H1 (cell line): ENCODE measurements at regions not wholly inside any gene's neighbourhood (a gene's known extent, or its start where the extent isn't known, plus 50 kb on each side); places are given as distances from the start of the nearest gene placed in this dataset.

ENCODE experiments used
- CTCF ChIA-PET: fragments of 300-600 bp; sonication (Branson Sonifier 250); formaldehyde crosslinking; loops from one replicate; lab custom pipeline; 2021; ENCODE audit not compliant: partially characterized antibody; lab: Charles Lee
- POLR2A ChIA-PET: fragments of 300-600 bp; sonication (Branson Sonifier 250); formaldehyde crosslinking; loops from one replicate; lab custom pipeline; 2021; ENCODE audit warnings: inconsistent platforms; ENCODE audit not compliant: partially characterized antibody; lab: Charles Lee
- DNase-seq, 2 experiments: peaks; one replicate each; pipeline versions ENCODE4 v3.0.0 to v3.0.0-alpha.2; 2010 to 2022; ENCODE audit warnings: low spot score in 2 of 2, low read depth in 1 of 2, mixed read lengths in 1 of 2
- FAIRE-seq: peaks from 2 replicates; lab custom pipeline; 2011; peaks lifted over from hg19 to GRCh38; lab: Jason Lieb, UNC
- H2AFZ ChIP-seq: 2 replicates; pipeline ENCODE4 v1.8.1; 2012; ENCODE audit warnings: low read length, inconsistent platforms
- H2AK5ac ChIP-seq: 2 replicates; pipeline ENCODE4 v1.6.1; 2013; ENCODE audit warnings: low read depth, low read length
- H2BK120ac ChIP-seq: replicated peaks from 2 replicates; pipeline ENCODE3; 2013; ENCODE audit warnings: low read depth, low read length, inconsistent platforms
- H2BK12ac ChIP-seq: 2 replicates; pipeline ENCODE4 v1.6.1; 2013; ENCODE audit warnings: low read depth, low read length
- H2BK15ac ChIP-seq: 2 replicates; pipeline ENCODE4 v1.6.1; 2013; ENCODE audit warnings: low read length
- H2BK20ac ChIP-seq: 2 replicates; pipeline ENCODE4 v1.6.1; 2013; ENCODE audit warnings: low read length
- H2BK5ac ChIP-seq: 2 replicates; pipeline ENCODE4 v1.6.1; 2013; ENCODE audit warnings: low read depth, low read length
- H3K14ac ChIP-seq: 2 replicates; pipeline ENCODE4 v1.6.1; 2013; ENCODE audit warnings: inconsistent platforms; ENCODE audit not compliant: insufficient read length
- H3K18ac ChIP-seq: 2 replicates; pipeline ENCODE4 v1.6.1; 2013; ENCODE audit warnings: low read length; ENCODE audit errors: extremely low read depth
- H3K23ac ChIP-seq: 2 replicates; pipeline ENCODE4 v1.6.1; 2013; ENCODE audit warnings: inconsistent platforms; ENCODE audit not compliant: insufficient read length
- H3K23me2 ChIP-seq: 2 replicates; pipeline ENCODE4 v1.6.1; 2013; ENCODE audit warnings: low read depth, low read length
- H3K27ac ChIP-seq: 2 replicates; pipeline ENCODE4 v1.6.1; 2011; ENCODE audit warnings: low read depth, low read length, inconsistent platforms
- H3K27me3 ChIP-seq, 4 experiments: replicated peaks in 1 of 4; 1 replicate in 1 of 4; 2 replicates in 3 of 4; pipeline versions ENCODE4 v1.6.1 to v1.8.1; 2011 to 2013; ENCODE audit warnings: low read length in 3 of 4, mild to moderate bottlenecking in 3 of 4, inconsistent platforms in 2 of 4, mixed read lengths in 2 of 4, moderate library complexity in 1 of 4; ENCODE audit not compliant: control insufficient read depth in 3 of 4, insufficient read depth in 3 of 4; ENCODE audit errors: extremely low read depth in 1 of 4
- H3K36me3 ChIP-seq, 4 experiments: 2 replicates each; pipeline versions ENCODE4 v1.6.1 to v1.8.1; 2011 to 2013; ENCODE audit warnings: mild to moderate bottlenecking in 4 of 4, low read length in 3 of 4, moderate library complexity in 2 of 4, control low read depth in 1 of 4, inconsistent platforms in 1 of 4; ENCODE audit not compliant: insufficient read depth in 4 of 4, control insufficient read depth in 2 of 4
- H3K4ac ChIP-seq: replicated peaks from 2 replicates; pipeline ENCODE3; 2013; ENCODE audit warnings: low read length, low read depth, mixed read lengths, inconsistent platforms; ENCODE audit not compliant: insufficient read length
- H3K4me1 ChIP-seq, 4 experiments: replicated peaks in 1 of 4; 1 replicate in 1 of 4; 2 replicates in 3 of 4; pipeline versions ENCODE4 v1.6.1 to v1.8.1; 2011 to 2013; ENCODE audit warnings: low read length in 3 of 4, inconsistent platforms in 2 of 4, mixed read lengths in 1 of 4; ENCODE audit not compliant: insufficient read depth in 4 of 4, control insufficient read depth in 3 of 4
- H3K4me2 ChIP-seq, 2 experiments: 2 replicates each; pipeline versions ENCODE4 v1.6.1 to v1.8.1; 2011 to 2013; ENCODE audit warnings: low read depth in 2 of 2, low read length in 2 of 2, control low read depth in 1 of 2, inconsistent platforms in 1 of 2, mild to moderate bottlenecking in 1 of 2; ENCODE audit not compliant: insufficient read depth in 1 of 2
- H3K4me3 ChIP-seq, 4 experiments: fragments of 200-600, 300-600 bp in 1 of 4; sonication (generic), shearing (Covaris generic), sonication (Bioruptor Twin) in 1 of 4; 2 replicates each; pipeline versions ENCODE4 v1.5.1 to v1.8.1; 2011 to 2016; ENCODE audit warnings: low read length in 4 of 4, low read depth in 3 of 4, control low read depth in 2 of 4, inconsistent platforms in 2 of 4, mild to moderate bottlenecking in 2 of 4, mixed read lengths in 1 of 4, moderate library complexity in 1 of 4; ENCODE audit not compliant: insufficient read depth in 2 of 4; ENCODE audit errors: extremely low read depth in 1 of 4
- H3K56ac ChIP-seq: replicated peaks from 2 replicates; pipeline ENCODE3; 2013; ENCODE audit warnings: low read depth, mild to moderate bottlenecking, mixed read lengths, low read length, inconsistent platforms; ENCODE audit not compliant: insufficient read length
- H3K79me1 ChIP-seq: 2 replicates; pipeline ENCODE4 v1.6.1; 2013; ENCODE audit warnings: low read depth, low read length, control low read depth
- H3K79me2 ChIP-seq, 2 experiments: 2 replicates each; pipeline versions ENCODE4 v1.6.1 to v1.8.1; 2012 to 2013; ENCODE audit warnings: low read length in 2 of 2, mild to moderate bottlenecking in 2 of 2, inconsistent platforms in 1 of 2; ENCODE audit not compliant: insufficient read depth in 2 of 2, control insufficient read depth in 1 of 2
- H3K9ac ChIP-seq, 4 experiments: replicated peaks in 1 of 4; 1 replicate in 1 of 4; 2 replicates in 3 of 4; pipeline versions ENCODE4 v1.6.1 to v1.8.1; 2011 to 2013; ENCODE audit warnings: low read depth in 3 of 4, low read length in 3 of 4, control low read depth in 2 of 4, mild to moderate bottlenecking in 2 of 4, moderate library complexity in 2 of 4, inconsistent platforms in 1 of 4; ENCODE audit errors: extremely low read depth in 1 of 4
- H3K9me3 ChIP-seq, 2 experiments: 2 replicates each; pipeline versions ENCODE4 v1.6.1 to v1.8.1; 2012 to 2013; ENCODE audit warnings: mild to moderate bottlenecking in 2 of 2, moderate library complexity in 2 of 2, control low read depth in 1 of 2, inconsistent platforms in 1 of 2, low read depth in 1 of 2, low read length in 1 of 2, mixed read lengths in 1 of 2; ENCODE audit not compliant: insufficient read depth in 2 of 2
- H4K20me1 ChIP-seq, 2 experiments: replicated peaks in 1 of 2; 2 replicates each; pipeline versions ENCODE3 to v1.8.1; 2011 to 2013; ENCODE audit warnings: inconsistent platforms in 2 of 2, low read length in 2 of 2, mild to moderate bottlenecking in 1 of 2; ENCODE audit not compliant: insufficient read depth in 2 of 2, control insufficient read depth in 1 of 2
- H4K5ac ChIP-seq: 2 replicates; pipeline ENCODE4 v1.6.1; 2013; ENCODE audit warnings: low read length, low read depth, mixed read lengths, inconsistent platforms; ENCODE audit not compliant: insufficient read length
- H4K8ac ChIP-seq: 2 replicates; pipeline ENCODE4 v1.8.0; 2013; ENCODE audit warnings: mild to moderate bottlenecking, moderate library complexity, low read length, inconsistent platforms; ENCODE audit not compliant: insufficient read depth; ENCODE audit errors: extremely low read depth
- H4K91ac ChIP-seq: replicated peaks from 2 replicates; pipeline ENCODE3; 2013; ENCODE audit warnings: low read length, mixed read lengths, inconsistent platforms; ENCODE audit not compliant: insufficient read length
- BCL11A ChIP-seq, 2 experiments: IDR thresholded peaks; one replicate each; pipeline ENCODE4 v1.6.1; 2011; ENCODE audit warnings: low read depth in 2 of 2, low read length in 2 of 2, mild to moderate bottlenecking in 2 of 2
- CEBPB ChIP-seq: IDR thresholded peaks from 2 replicates; pipeline ENCODE4 v1.6.1; 2012; ENCODE audit warnings: low read depth, low read length
- GTF2F1 ChIP-seq: IDR thresholded peaks from 2 replicates; pipeline ENCODE4 v1.6.1; 2012; ENCODE audit warnings: low read depth, low read length, improper control_type of control experiment, borderline replicate concordance
- HDAC2 ChIP-seq, 2 experiments: fragments of 300-600 bp in 1 of 2; sonication (generic) in 1 of 2; IDR thresholded peaks; 2 replicates each; pipeline ENCODE4 v1.6.1; 2011 to 2012; ENCODE audit warnings: low read depth in 2 of 2, low read length in 2 of 2, mild to moderate bottlenecking in 2 of 2, moderate library complexity in 2 of 2, borderline replicate concordance in 1 of 2, inconsistent platforms in 1 of 2
- PHF8 ChIP-seq: fragments of 200-600 bp; sonication (generic); conservative IDR thresholded peaks from 2 replicates; pipeline ENCODE4 v1.7.1; 2012; ENCODE audit warnings: low read depth, mild to moderate bottlenecking, inconsistent platforms, low read length, moderate library complexity
- POLR2AphosphoS5 ChIP-seq: IDR thresholded peaks from 2 replicates; pipeline ENCODE4 v1.6.1; 2011; ENCODE audit warnings: low read depth, low read length
- RBBP5 ChIP-seq: IDR thresholded peaks from 2 replicates; pipeline ENCODE4 v1.7.1; 2012; ENCODE audit warnings: low read depth, mild to moderate bottlenecking, inconsistent platforms, low read length, moderate library complexity, borderline replicate concordance
- RNF2 ChIP-seq: fragments of 200-900, 300-1000 bp; sonication (generic); IDR thresholded peaks from 2 replicates; pipeline ENCODE4 v1.7.1; 2016; ENCODE audit warnings: borderline replicate concordance, low read depth, mild to moderate bottlenecking, antibody characterized with exemption, low read length; ENCODE audit not compliant: poor library complexity, severe bottlenecking; ENCODE audit errors: missing control alignments
- SP1 ChIP-seq: IDR thresholded peaks from 2 replicates; pipeline ENCODE4 v1.6.1; 2011; ENCODE audit warnings: low read depth, low read length
- SP4 ChIP-seq: IDR thresholded peaks from 2 replicates; pipeline ENCODE4 v1.6.1; 2012; ENCODE audit warnings: low read length, inconsistent platforms
- SRF ChIP-seq: IDR thresholded peaks from 2 replicates; pipeline ENCODE4 v1.6.1; 2011; ENCODE audit warnings: mild to moderate bottlenecking, low read depth, low read length, moderate library complexity
- TAF1 ChIP-seq: IDR thresholded peaks from 2 replicates; pipeline ENCODE4 v1.6.1; 2011; ENCODE audit warnings: mild to moderate bottlenecking, low read depth, low read length
- TAF7 ChIP-seq: optimal IDR thresholded peaks from 2 replicates; pipeline ENCODE3; 2011; ENCODE audit warnings: low read depth, mild to moderate bottlenecking, inconsistent platforms, low read length, moderate library complexity, borderline replicate concordance
- TBP ChIP-seq: IDR thresholded peaks from 2 replicates; pipeline ENCODE4 v1.6.1; 2011; ENCODE audit warnings: low read depth, low read length, improper control_type of control experiment
- TCF12 ChIP-seq: IDR thresholded peaks from 2 replicates; pipeline ENCODE4 v1.6.1; 2011; ENCODE audit warnings: low read depth, mild to moderate bottlenecking, low read length
- TEAD4 ChIP-seq: IDR thresholded peaks from 2 replicates; pipeline ENCODE4 v1.6.1; 2012; ENCODE audit warnings: low read depth, low read length, inconsistent platforms, mixed read lengths
- WGBS, 2 experiments: shearing (Covaris generic) in 1 of 2; methylation state at CpG; one replicate each; pipeline versions ENCODE4 v1.1.6 to v1.1.7; 2013 to 2015; ENCODE audit warnings: low lambda C conversion rate in 2 of 2, mixed read lengths in 2 of 2, inconsistent platforms in 1 of 2, low coverage in 1 of 2, missing lambda C conversion rate in 1 of 2; ENCODE audit not compliant: insufficient replicate concordance in 2 of 2, insufficient coverage in 1 of 2, insufficient read length in 1 of 2; ENCODE audit errors: extremely low coverage in 1 of 2, missing lambda C conversion rate in 1 of 2; 5-methylcytosine and 5-hydroxymethylcytosine counted together

- ChIA-PET CTCF (no interaction called here), POLR2A (no interaction called here)
- H3K4me1 ChIP-seq = no peaks in the 10 kb centered on the region
- TF ChIP-seq TBP (no peak), TAF7 (no peak), POLR2AphosphoS5 (no peak), TCF12 (no peak), BCL11A (IDR thresholded peaks at IDR 0.05; ENCODE audit: low read depth in 2 of 2, low read length in 2 of 2) (no peak), SRF (no peak), RNF2 (no peak), GTF2F1 (no peak), RBBP5 (no peak), PHF8 (no peak), TAF1 (no peak), CEBPB (no peak), SP1 (no peak), TEAD4 (no peak), HDAC2 (IDR thresholded peaks at IDR 0.05; ENCODE audit: borderline replicate concordance in 1 of 2, low read depth in 2 of 2, low read length in 2 of 2) (no peak), SP4 (no peak)
These were observed 195.1 kb upstream of the NR5A2 start for GRCh38 chr1:199832451-199832850.

More at GRCh38 chr1:199832451-199832850, 195.1 kb upstream of the NR5A2 start:
- Histone ChIP-seq H2BK120ac (no peak overlapping the region), H3K79me2 (no peaks in the 10 kb centered on the region), H3K9me3 (no peaks in the 10 kb centered on the region), H3K18ac (no peak overlapping the region), H3K4me2 (no peak overlapping the region), H3K23me2 (no peaks in the 10 kb centered on the region), H3K23ac (no peak overlapping the region), H2AFZ (no peak overlapping the region), H2AK5ac (no peak overlapping the region), H3K4me3 (no peak overlapping the region), H3K79me1 (no peaks in the 10 kb centered on the region), H2BK20ac (no peak overlapping the region), H3K9ac (no peak overlapping the region), H2BK12ac (no peak overlapping the region), H3K27me3 (no peaks in the 10 kb centered on the region), H4K91ac (no peak overlapping the region), H4K20me1 (no peaks in the 10 kb centered on the region), H3K56ac (no peak overlapping the region), H2BK5ac (no peak overlapping the region), H3K14ac (no peak overlapping the region), H4K8ac (no peak overlapping the region), H2BK15ac (no peak overlapping the region), H3K36me3 (no peaks in the 10 kb centered on the region), H3K4ac (no peak overlapping the region), H3K27ac (no peak overlapping the region), H4K5ac (no peak overlapping the region)
- WGBS, 2 experiments = 83% methylated on average over 2 of the region's 2 CpGs; no CpG with 5 or more reads in 1 of the 2 experiments
- no peak for FAIRE-seq
- no peak for DNase-seq
